ENCODE measurements at regions not wholly inside any gene's neighbourhood (a gene's known extent, or its start where the extent isn't known, plus 50 kb on each side); places are given as distances from the start of the nearest gene placed in this dataset.

DNA sequence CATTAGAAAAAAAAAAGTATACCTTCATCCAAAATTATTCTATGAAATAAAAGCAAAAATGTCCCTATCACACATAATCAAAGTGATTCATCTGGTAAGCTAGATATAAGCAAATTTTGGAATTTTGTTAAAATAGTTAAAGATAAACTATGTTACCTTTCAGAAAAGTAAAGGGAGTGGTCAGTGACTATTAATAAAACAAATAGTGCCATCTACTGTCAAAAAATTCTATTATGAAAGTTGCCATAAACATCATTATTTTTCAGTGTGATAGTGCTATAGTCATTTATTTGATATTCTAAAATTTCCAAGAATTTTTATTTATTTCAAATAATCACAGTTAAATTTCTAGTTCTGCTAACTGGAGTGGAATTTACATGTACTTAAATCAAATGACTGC is 803.7 kb downstream of the KCNT2 start:
- no peak for DNase-seq

DNA sequence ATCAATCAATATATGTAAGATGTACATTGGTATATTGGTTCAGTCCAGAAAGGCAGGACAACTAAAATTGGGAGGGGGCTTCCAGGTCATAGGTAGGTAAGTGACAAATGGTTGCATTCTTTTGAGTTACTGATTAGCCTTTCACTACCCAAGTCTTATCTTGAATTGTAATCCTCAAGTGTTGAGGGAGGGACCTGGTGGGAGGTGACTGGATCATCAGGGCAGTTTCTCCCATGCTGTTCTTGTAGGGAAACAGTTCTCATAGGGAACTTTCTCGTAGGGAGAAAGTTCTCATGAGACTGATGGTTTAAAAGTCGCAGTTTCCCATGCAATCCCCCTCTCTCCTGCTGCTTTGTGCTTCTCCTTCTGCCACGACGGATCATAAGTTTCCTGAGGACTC is 809.2 kb downstream of the KCNT2 start:
- no peak for DNase-seq

GRCh38 chr1:195794225-195794624 is 814.0 kb downstream of the KCNT2 start:
- DNase-seq, result no peak

DNA sequence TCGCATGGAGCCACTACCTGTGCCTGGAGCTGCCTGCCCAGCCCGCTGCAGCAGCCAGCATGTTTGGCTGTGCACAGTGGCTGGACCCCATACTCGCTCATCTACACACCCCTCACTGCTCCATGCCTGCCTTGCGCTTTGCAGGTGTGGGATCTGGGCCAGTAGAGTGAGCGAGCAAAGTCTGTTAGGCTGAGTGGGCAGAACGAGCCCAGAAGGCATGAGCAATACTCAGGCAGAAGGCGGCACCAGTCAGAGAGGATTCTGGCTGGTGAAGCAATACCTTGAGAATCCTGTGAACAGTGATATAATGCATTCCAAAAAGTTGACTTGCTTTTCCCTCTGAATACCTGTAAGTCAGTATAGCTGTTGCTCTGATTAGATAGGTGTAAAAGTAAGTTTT is 816.4 kb downstream of the KCNT2 start:
- no peak for DNase-seq

DNA sequence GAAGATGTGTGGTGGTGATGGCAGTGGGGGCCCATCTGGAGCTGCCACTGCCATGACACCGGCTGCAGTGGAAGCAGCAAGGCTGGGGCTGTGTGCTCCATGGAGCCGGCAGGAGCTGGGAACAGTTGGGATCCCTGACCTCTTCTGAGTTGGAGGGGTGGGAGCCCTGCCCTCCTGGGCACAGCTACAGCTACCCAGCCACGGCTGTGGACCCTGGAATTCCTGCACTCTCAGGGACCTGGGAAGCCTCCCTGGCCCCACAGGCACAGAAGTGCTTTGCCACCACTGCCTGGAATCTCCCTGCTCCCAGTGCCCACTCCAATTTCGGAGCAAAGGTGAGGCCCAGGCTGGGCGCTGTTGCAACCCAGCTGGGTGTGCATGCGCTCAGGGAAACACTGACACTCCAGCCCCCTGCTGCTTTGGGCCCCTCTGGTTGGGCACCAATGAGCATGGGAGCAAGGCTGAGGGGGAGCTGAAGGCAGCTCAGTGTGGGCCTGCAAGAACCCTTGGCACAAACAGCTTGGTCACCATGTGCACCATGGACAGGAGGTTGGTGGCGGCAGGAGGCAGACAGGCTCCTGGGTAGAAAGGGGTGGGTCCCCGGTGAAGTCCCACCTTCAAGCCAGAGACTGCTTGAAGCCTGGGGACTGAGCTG is 817.6 kb downstream of the KCNT2 start:
- no peak for DNase-seq

DNA sequence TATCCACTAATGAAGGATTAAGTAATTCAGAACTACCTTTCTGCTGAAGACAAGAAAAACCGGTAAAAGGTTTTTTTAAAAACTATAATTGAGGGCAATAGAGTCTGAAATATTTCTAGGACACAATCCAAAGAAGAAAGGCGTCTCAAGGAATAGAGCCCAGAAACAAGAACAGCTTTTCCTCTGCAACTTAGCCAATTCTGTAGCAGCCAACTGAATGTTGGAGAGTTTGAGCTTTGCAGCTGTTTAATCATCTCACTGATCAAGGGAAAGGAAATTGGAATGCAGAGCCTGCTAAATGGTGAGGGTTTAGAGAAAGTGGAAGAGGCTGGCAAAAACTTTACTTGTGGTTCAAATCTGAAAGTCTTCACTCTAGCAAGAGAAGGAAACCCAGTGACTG is 818.9 kb downstream of the KCNT2 start:
- no peak for DNase-seq

- no peak for DNase-seq
Observed at GRCh38 chr1:195788721-195789120, 819.5 kb downstream of the KCNT2 start.

- no peak for DNase-seq
Observed at GRCh38 chr1:195785830-195786229, 822.4 kb downstream of the KCNT2 start.

- DNase-seq, result no peak
Observed at GRCh38 chr1:195773931-195774330, 834.3 kb downstream of the KCNT2 start.

DNA sequence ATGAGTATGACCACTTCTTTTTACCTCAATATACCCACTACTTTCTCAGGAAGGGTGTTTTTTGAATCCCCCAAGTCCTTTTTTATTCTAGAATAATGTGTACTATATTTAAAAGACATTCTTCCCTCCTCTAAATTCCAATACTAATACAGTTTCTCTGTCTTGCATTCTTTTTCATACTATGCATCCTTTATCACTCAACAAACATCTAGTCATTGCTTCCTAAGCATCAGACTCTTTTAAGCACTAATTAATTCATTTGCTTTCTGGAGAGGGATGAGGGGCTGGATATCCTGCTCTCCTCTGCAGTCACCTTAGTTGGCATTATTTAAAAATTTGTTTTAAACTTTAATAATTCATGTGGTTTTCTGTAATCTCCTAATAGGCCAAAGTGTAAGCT is 838.8 kb downstream of the KCNT2 start:
- no peak for DNase-seq

DNA sequence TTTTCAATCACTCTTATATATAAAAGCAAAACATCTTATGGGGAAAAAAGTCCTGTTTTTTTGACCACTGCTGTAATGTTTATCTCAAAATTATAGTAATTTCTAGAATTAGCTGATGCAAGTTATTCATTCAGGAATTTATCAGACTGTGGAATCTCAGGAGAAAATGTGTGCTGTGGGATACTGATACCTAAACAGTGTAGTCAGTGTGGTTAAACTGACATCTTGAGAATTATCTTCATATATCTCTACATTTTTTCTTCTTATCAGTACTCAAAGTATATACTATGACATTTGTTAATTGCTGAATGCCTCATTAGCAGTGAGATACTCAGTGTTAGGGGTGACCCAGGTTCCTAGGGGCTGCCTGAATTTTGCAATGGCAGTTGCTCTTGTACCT is 839.3 kb downstream of the KCNT2 start:
- no peak for DNase-seq

GRCh38 chr1:195768377-195768776 is 839.9 kb downstream of the KCNT2 start:
- no peak for DNase-seq

DNA sequence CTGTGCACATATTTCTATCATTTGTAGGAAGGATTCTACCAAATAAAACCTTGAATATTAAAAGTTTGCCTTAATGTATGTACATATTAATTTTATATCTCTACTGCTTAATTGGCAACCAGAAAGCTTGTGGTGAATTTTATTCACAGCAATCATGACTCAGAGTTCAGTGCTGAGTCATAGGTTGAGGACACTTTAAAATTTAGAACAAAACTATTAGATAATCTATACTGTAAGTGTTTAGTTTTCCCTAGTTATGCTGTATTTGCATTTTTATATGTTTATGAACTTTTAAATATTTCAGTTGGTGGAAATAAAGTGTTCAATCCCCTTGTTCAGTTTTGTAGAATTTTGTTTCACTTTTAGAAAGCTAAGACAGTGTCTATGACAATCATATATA is 841.5 kb downstream of the KCNT2 start:
- no peak for DNase-seq

DNA sequence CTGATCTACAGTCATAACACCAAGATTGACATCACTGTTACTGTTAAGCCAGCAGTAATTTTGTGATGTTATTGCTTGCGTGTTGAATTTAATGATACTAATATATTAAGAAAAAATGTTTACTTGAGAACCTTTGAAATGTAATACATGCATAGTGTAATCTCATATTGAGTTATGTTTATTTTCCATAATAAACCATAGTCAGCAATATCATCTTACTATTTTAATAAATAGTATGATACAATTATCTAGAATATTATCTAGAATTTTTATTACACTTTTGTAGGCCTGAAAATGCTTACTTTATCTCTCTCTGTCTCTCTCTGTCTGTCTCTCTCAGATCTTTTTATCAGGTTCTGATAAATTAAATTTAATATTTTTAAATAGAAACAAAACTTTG is 843.1 kb downstream of the KCNT2 start:
- no peak for DNase-seq

DNA sequence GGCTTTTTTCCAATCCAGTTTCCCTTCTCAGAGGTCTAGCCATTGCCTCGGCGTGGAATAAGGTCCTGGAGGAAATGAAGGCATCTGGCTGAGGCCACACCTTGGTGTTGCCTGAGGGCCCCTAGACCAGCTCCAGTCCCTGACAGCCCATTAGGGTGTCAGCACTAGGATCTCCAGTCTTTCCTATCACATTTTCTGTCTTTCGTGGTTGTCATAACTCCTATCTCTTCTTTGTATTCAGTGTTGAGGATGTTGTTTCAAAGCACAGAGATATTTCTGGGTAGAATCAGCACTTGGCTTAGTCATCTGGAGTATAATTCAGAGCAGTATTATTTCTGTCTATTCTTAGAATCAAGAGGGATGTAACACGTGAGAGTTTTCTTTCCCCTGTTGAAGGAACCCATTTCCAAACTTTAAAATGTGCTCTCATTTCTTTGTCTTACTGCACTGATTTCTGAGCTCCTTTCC is 844.3 kb downstream of the KCNT2 start:
- DNase-seq, result no peak

GRCh38 chr1:195763146-195763906 is 844.9 kb downstream of the KCNT2 start:
- no peak for DNase-seq

DNA sequence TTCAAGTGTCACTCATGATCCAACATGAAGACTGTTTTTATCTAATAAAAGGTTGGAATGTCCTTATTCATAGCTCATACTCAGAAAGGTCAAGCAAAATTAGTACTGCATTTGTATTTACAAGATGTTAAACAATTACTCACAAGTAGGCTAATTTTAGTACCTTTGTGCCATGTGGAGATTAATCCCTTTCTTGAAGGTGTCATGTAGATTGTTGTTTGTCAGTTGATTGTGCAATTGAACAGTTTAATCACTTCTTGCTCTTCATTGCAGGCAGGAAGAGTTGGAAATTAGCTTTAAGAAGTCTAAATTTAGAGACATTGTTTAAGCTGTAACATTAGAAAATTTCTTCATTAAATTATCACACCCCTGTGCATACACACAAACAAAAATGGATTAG is 847.1 kb downstream of the KCNT2 start:
- DNase-seq, result no peak

DNA sequence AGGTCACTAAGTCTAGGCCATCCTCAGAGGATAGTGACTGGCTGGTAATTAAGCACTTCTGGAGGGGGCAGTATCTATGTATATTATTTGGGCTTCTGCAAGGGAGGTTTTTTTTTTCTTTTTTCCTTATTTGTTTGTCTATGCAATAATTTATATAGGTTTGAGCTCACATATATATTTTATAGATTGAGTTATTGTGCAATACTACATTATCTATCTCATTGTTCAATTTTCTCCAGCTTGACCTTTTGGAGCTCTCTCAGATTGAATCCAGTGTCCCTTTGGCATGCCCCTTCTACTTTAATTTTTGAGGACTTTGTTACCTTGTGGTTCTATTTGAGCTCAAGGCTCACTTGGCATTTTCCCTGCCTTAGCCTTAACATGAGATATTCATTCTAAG is 852.1 kb downstream of the KCNT2 start:
- DNase-seq, result no peak

- no peak for DNase-seq
Observed at GRCh38 chr1:195754874-195755273, 853.4 kb downstream of the KCNT2 start.

DNA sequence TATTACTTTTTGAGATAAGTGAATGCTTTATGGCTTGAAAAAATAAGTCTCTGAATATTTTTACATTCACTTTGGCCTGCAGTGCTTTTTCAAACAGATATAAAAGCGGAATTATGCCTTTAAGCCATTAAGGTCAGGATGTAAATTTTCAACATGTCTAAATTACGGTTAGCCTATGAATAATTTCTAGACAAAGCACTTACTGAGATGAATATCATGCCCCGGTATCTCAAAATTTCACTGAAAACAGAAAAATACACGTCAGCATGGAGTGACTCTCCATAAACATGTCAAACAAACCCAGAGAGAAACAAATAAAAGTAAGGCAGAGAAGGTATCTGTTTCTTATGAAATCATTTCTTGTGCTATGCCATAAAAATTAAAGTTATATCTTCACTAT is 853.9 kb downstream of the KCNT2 start:
- DNase-seq, result no peak

DNA sequence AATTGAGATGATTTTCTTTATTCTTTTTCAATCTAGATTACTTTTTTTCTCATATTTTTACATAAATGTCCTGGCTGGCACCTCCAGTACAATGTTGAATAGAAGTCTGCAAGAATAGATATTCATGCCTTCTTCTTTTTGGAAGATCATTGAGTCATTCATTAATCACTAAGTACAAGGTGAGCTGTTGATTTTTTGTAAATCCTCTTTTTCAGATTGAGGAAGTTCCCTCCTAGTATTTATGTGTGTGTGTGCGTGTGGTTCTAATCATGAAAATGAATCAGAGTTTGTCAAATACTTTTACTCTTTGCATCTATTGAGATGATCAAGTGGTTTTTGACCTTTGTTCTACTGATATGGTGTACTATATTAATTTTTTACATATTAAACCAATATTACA is 859.3 kb downstream of the KCNT2 start:
- DNase-seq, result no peak

DNA sequence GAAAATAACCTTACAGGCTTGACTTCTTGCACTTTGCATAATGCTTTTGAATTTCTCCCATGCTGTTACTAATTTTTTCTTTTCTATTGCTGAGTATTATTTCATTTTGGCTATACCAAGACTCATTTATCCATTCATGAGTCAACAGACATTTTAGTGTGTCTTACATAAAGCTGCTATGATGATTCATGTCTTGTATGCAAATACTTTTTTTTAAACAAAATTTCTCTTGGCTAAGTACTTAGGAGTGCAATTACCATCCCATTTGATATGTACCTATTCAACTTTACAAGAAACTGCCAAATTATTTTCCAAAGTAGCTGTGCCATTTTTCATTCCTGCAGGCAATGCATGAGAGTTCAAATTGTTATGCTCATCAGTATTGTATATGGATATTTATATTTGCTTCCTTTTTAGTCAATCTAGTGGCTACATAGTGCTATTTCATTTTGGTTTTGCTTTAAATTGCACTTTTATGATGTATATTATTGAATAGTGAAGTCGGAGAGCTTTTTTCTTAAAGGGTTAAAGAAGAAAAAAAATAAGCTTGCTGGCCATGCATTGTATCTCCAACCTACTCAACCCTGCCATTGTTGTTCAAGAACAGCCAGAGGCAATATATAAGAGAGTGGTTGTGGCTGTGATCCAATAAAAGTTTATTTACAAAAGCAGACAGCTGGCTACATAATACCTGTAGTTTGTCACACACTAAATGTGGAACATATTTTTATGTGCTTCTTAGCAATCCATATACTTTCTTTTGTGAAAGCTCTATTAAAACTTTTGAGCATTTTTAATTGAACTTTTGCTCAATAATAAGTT is 862.8 kb downstream of the KCNT2 start:
- no peak for DNase-seq

- no peak for DNase-seq
Observed at GRCh38 chr1:195744256-195744655, 864.0 kb downstream of the KCNT2 start.

DNA sequence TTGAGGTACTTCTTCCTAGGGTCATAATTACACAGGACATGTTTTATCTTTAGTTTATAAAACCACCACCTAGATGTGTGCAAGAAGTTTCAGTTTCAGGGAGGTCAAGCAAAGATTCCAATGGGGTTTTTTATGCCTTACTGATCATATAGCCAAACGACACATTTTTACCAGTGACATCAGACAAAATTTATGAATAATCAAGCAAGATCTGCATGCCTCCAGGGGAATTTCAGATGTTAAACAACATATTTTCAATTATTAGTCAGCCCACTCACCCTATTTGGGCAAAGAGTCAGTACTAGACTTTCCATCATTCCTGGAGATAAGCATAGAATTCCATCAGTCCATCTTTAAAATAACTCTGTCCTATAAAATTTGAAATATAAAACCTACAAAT is 867.4 kb downstream of the KCNT2 start:
- DNase-seq, result no peak
